ENCODE measurements at regions not wholly inside any gene's neighbourhood (a gene's known extent, or its start where the extent isn't known, plus 50 kb on each side); places are given as distances from the start of the nearest gene placed in this dataset.
"Not testable (repeated sequence)": the region's sequence is repeated elsewhere in the genome, so short reads cannot be mapped to it uniquely, and the experiment has no call there.

DNA sequence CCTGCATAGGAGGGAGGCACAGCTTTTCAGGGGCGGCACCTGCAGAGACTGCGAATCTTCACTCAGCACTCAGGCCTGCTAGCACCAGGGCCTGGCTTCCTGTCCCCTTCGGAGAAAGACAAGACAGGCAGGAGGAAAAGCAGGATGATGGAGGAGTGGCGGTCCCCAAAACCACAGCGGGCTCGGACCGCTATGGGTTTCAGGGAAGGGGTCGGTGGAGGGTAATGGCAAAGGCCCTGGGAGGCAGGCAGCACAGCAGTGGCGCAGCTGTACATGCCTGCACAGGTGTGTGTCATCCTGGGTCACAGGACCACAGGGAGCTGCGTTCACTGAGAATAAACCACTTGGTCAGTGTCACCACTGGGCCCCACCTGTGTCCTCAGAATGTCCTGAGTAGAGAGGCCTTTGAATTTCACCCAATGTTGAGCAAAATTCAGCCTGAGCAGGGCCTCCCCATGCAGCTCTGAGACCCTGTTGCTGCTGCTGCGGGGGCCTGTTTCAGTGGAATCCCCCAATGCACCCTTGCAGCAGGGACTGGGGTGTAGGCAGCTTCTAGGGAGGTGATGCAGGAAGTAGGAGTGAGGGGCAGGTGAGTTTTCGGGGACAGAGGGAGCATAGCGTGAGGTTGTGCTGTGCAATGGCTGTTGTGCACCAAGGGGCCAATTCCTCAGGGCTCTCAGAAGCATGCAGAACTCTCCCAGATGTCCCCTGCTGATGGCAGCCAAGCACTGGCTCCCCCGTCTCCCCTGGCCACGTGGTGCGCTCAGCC, 90.6 kb upstream of the PPP2R2D start:
- DNase-seq = no peak

DNA sequence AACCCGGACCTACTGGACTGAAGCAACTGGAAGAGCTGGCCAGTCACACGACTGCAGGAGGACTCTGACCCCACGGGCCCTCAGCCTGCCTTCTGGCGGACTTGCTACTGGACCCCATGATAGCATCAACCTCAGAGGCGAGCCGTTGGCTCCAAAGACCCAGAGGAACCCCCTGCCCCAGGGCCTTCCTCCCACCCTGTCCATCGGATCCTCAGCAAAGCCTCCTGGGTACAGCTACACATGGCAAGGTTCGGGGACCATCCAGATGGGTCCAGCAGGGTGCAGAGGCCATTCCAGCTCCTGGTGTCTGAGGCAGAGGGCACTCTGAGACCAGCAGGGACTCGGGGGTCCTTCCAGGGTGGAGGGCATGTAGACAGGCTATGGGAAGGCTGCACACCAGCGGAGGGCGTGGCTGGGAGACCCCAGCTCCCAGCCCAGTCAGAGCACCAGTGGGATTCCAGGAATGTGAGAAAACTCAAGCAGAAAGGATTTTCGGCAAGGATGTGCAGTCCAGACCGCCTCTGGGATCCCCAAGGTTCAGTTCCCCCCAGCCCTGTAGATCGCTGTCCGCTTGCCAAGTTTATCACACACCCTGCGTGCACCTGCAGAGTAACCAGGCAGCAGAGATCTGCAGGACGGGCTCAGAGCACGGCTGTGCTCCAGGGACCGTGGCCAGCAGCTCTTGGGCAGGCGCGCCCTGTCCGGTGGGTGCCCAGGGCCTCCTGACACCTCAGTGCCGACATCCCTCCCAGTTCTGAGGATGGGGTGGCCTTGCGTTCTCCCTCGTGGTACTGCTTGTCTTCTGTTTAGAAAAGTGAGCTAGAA, 89.8 kb upstream of the PPP2R2D start:
- DNase-seq = no peak

DNA sequence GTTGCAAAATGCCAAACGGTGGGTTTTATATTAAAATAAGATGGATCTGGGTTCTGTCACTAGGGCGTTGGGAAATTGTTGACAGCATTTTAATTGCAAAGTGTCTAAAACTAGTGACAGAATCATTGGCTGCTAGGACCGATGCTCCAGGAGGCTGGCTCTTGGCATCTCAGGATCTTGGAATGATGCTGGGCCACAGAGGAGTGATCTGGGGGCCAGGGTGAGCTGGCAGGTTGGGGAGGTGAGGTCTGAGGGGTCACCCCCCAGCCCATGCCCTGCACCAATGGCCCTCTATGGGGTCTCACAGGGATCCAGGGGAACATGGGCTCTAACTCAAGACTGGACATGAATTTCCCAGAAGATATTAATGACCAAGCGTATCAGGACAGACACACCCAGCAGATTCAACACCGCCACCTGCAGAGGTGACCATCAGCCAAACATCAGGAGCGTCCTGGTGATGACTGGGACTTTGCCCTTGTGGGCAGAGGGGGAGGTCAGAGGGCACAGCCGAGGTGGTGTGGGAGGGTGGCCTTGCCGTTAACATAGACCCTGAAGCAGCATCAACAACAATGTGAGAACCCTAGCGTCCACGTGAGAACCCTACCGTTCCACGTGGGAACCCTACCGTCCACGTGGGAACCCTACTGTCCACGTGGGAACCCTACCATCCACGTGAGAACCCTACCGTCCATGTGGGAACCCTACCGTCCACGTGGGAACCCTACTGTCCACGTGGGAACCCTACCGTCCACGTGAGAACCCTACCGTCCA, 89.0 kb upstream of the PPP2R2D start:
- DNase-seq = no peak

DNA sequence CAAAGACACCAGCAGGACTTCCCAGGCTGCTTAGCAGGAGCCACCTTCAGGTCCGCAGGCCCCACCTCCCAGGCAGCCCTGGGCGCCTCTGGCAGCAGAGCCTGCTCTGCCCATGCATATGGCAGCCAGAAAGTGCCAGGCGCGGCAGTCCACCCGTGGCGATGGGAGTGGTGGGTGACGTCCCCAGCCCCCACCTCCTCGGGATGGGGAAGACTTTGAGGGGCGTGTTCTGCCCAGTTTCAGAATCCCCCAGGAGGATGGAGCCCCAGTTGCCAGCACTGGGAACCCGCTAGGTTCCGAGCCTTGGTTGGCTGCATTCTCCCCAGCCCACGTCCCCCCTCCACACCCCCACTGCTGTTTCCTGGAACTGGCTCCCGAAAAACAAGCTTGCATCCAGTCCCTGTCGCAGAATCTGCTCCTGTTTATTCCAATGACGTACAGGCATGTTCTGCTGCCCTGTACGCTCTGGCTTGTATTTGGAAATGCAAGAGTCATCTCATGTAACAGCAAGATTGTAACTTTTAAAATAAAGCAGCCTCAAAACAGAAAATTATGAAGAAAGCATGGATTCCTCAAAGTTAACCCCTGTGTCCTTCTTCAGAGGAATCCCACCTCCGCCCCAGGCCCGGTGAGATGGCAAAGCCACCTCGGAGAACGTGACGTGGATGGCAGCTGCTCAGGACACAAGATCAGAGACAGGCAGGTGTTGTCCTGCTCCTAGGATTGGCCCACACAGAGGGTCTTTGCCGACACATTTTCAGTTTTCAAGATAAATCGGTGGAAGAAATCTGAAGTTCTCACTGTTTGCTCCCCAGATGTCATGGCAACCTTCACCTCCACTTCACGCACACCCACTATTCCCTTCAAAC, 87.8 kb upstream of the PPP2R2D start:
- DNase-seq = no peak

DNA sequence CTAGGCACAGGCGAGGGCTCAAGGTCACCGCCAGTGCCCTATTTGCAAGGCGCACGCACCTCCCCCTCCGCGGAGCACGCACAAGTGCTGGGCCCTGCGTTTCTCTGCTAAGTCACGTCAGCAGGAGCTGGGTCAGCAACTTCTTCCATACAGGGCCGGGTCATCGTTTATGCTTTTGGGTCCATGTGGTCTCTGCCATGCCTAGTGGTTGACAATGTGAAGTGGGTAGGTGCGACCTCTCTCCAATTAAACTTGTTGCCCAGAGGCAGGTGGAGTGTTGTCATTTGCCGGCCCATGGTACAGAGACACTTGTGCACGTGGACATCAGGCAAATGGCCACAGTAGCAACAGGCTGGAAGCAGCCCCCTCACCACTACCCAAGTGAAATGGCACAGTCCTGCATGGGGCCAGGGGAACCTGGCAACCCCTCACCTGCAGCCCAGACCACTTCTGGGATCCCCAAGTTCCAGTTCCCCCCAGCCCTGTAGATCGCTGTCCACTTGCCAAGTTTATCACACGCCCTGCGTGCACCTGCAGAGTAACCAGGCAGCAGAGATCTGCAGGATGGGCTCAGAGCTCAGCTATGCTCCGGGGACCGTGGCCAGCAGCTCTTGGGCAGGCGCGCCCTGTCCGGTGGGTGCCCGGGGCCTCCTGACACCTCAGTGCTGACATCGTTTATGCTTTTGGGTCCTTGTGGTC, 86.1 kb upstream of the PPP2R2D start:
- DNase-seq = no peak

DNA sequence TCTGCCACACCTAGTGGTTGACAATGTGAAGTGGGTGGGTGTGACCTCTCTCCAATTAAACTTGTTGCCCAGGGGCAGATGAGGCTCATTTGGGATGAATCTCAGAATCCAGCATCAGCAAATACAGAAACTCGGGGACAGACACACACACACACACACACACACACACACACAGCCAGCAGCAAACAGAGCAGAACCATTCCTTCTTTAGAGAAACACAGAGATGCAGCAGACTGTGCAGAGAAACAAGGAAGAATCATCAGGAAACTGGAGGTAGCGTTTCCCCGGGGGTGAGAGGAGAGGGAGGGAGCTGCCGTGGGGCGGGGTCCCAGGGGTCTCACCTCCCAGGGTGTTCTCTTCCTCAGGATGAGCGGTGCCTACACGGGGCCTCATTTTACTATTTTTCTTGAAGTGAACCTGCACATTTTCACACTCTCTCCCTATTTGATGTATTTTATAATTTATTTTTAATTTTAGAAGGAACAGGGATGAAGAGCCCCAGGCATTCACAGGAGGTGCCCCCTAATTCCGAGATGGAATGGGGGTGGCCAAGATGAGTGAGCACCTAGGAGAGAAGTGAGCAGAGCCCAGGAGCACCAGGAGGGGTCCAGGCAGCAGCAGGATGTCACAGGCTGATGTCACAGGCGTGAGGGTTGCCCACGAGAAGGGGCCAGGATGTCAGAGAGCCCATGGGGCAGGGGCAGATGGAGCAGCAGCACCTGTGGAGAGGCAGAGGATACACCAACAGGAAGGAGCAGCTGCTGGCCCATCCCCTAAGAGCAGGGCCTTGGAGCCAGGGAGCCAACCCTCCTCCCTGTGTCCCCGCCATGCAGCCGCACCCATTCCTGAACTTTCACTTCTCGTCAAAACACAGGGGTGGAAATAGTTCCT, 85.3 kb upstream of the PPP2R2D start:
- DNase-seq = no peak

DNA sequence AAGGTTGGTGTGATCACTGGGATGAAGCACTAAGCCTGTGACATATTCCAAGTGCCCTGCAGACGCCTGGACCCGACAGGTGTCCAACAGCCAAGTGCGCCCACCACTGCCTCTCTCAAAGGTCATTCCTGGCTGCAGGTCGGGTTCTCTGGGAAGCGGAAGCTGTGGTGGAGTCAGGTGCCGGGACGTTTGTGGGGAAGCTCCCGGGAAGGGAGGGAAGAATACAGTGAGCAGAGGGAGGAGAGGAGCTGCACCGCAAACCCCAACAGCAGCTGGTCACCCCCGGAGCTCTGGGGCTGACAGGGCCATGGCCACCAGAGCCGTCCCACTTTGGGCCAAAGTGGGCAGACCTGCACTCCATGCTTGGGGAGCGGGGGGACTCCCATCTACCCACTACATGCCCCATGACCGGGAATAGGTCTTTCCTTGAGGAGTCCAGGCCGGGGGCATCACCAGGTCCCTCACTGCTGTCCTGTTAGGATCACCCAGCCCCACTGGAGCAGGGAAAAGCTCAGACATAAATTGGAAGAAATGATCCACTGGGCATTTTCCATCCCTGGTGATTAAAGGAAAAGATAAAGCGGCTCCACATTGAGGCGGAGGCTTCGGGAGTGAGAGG, 84.5 kb upstream of the PPP2R2D start:
- no peak for DNase-seq

DNA sequence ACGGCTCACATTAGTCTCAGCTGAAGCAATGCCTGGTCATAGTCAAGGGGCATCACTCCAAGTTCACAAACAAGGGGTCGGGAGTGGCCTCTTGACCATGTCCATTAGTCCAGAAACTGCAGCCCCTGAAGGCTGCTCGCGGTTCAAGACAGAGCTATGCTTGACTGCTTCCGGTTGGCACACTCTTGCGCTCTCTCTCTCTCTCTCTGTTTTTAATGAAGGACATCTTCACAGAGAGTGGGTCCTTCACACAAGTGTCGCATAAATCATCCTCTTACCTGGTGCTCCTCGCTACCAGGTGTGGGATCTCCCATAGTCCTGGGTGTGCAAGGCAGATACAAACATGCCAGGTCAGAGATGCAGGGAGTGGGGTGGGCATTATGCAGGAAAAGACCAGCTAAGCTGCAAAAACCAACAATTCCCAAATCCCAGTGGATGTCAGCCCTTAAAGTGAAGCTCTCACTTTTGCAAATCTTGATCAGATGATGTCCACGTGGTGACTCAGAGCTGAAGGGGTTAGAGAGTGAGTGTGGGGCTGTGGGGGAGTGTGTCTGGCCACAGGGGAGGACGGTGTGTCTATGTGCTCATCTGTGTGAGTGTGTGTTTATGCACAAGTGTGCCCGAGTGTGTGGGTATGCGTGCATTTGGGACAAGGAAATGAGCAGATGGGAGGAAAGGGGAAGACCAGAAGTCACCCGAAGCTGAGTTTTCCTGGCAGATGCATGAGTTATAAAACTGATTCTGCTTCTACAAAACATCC, 83.7 kb upstream of the PPP2R2D start:
- DNase-seq = no peak

DNA sequence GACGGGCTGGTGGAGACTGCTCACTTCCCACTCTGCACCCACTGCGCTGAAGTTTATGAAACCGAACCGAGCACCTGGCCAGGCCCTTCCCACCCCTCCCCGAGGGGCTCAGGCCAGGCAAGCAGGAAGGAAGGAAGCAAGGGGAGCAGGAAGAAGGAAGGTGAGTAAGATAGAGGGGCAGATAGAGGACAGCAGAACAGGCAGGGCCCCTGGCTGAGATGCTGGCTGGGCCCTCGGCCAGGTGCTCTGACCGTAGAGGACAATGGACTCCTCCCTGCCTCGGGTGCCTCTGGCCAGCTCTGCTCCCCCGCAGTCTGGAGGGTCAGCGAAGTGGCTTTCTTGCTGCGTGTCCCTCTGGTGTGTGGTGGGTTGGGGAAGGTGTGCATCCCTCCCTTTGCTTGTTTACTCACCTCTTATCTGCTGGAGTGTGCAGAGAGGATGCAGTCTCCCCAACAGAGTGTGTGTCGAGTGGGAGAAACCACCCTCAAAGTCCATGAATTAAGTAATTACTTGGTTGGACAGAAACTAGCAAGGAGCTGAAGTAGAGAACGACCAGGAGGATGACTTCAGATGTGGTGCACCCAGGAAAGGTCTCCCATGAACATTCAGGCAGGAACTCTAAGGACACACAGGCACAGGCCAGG, 82.8 kb upstream of the PPP2R2D start:
- no peak for DNase-seq

DNA sequence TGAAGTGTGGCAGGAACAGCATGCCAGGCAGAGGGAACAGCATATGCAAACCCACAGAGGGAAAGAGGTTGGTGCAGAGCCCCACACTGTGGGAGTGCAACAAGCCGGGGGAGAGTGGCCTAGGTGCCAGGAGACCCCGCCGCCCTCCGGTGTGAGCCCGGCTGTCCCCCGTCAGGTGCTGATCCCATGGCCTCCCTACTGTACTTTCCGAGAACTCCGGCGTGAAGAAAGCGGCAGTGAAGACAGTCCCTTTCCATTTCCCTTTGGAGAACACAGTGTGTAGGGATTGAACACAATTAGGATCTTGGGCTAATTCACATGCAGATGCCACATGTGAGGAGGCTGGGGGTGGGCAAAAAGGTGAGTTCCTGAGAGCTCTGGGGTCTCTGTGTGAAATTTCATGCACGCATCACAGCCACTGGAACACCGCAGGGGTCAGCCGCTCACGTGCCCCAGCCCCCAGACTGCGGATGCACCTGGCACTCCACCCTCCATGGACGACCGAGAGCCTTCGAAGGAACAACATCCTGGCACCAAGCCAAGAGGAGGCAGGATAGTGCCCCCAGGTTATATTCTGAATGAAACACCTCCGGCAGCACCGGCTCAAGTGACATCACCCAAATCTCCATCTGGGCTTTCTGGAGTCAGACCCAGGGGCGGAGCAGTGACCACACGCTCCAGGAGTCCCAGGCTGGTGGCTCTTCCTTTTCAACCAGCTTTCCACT, 82.1 kb upstream of the PPP2R2D start:
- no peak for DNase-seq

DNA sequence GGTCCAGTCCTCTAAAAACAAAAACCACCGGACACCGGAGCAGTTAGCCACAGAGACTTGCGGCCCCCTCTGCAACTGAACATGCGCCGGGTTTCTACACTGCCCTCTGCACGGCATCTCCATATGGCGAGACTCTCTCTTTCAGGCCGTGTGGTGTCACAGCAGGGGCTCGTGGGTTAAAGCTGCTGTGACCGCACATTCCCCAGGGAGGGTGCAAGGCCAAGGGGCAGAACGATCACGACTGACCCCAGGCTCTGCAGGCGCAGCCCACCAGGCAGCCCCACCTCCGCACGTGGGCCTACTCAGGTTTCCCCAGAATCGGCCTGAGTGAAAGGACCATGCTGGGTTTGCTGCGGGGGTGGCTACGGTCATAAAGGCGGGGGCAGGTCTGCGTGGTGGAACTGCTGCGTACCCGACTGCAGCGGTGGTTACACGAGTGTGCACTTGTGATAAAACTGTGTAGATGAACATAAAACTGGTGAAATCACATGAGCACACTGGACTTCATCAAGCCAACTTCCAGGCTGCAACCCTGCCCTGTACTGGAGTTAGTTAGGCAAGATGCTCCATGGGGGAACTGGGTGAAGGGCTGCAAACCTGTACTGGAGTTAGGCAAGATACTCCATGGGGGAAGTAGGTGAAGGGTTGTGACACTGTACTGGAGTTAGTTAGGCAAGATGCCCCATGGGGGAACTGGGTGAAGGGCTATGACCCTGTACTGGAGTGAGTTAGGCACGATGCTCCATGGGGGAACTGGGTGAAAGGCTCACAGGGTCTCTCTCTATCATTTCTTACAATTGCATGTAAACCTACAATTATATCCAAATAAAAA, 81.4 kb upstream of the PPP2R2D start:
- DNase-seq = no peak

DNA sequence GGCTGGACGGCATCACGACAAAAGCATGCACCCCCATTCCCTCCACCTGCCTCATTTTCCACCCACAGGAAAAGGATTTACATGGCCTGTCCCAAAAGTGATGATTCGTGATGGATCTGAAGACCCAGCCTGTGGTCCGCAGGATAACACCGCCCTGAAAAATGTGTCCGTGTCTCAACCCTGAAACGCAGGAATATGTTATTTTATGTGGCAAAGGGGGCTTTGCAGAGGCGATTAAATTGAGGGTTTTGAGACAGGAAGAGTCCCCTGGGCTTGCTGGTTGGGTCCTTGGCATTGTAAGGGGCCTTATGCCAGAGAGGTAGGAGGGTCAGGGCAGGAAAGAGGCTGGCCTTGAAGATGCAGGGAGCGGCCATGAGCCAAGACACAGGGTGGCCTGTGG, 80.2 kb upstream of the PPP2R2D start:
- no peak for DNase-seq

DNA sequence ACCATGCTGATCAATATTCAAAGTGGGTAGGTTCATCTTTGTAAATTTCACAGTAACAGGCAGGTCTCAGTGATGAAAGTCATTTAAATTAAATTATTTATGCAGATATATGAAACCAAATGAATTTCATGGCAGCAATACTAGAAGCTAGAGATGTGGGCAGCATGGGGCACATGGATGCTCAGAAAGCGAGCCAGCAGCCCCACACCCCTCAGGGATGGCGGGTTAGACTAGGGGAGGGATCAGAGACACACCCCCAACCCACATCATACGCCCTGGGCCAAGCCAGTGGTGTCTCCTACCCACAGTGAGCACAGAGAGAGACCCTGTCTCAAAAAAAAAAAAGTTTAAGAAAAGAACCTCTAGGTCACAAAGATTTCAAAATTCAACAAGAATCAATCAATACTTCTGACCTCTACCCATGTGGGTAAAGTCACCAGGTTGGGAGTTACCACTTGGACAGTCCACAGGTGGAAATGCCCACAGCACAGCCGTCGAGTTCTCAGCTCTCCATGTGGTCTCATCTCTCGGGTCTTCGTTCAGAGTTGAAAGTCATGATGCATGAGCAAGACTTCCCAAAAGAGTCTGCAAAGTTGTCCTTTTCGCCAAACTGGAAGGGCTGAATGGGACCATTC, 79.3 kb upstream of the PPP2R2D start:
- DNase-seq = no peak

DNA sequence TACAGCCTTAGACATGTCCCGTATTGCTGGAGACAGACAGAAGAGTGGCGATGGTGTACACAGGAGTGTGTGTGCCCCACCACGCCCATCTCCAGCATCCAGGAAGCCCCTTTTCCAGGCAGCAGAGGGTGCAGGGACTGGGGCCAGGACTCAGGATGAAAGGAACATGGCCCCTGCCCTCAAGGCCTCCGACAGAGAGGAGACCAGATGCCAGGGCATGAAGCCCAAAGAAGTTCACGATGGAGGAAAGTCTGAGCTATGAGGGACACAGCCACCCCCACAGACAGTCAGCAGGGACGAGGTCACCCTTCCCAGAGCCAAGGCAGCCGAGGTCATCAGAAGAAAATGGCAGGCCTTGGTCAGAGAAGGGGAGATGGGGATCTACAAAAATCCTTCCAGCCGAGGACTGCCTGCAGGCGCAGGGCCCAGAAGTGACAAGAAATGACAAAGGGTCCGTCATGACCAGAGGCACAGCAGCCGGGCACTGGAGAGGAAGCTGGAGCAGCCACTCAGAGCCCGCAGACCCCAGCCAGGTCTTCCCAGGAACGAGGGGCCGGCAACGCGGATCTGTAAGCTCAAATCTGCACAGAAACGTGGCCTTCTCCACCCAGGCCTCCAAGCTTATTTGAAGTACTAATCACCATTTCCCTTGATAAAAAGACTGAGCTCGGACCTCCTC, 78.7 kb upstream of the PPP2R2D start:
- DNase-seq = no peak

DNA sequence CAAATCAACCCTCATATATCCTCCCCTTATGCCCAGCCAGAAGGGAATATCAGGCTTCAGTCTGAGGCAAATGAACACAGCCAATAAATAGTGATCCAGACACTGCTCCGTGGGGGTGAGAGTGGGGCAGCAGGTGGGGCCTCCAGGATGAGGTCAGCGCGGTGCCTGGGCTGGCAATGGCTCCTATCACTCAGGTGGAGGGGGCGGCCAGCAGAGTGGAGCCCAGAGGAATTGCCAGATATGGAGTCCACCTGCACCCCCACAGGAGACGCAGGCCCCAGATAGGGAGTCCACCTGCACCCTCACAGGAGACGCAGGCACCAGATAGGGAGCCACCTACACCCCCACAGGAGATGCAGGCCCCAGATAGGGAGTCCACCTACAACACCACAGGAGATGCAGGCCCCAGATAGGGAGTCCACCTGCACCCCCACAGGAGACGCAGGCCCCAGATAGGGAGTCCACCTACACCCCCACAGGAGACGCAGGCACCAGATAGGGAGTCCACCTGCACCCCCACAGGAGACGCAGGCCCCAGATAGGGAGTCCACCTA, 78.0 kb upstream of the PPP2R2D start:
- DNase-seq = no peak

DNA sequence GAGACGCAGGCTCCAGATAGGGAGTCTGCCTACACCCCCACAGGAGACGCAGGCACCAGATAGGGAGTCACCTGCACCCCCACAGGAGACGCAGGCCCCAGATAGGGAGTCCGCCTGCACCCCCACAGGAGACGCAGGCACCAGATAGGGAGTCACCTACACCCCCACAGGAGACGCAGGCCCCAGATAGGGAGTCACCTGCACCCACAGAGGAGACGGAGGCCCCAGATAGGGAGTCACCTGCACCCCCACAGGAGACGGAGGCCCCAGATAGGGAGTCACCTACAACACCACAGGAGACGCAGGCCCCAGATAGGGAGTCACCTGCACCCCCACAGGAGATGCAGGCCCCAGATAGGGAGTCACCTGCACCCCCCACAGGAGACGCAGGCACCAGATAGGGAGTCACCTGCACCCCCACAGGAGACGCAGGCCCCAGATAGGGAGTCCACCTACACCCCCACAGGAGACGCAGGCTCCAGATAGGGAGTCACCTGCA, 77.2 kb upstream of the PPP2R2D start:
- not testable (repeated sequence) for DNase-seq
